ENCODE measurements at regions not wholly inside any gene's neighbourhood (a gene's known extent, or its start where the extent isn't known, plus 50 kb on each side); places are given as distances from the start of the nearest gene placed in this dataset.

DNA sequence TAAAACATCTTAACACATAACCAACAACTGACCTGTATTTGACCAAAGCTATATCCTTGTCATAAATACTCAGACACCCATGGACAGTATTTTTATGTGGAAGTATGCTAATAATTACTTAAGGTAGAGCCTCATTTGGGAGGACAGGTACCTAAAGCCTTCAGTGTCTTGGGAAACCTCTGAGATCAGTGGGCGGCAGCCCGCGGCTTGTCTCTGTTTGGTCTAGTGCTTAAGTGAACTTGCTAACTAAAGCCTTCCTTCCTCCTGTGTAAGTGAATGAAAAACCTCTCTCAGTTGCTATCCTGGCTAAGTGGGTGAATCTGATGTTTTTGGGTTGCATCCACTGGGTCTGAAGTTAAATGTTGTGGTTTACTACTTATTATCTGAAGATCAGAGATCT, 144.5 kb upstream of the AGR3 start:
- intact Hi-C loops (cut with DNase I), result no loop called here
- no peaks in the 10 kb centered on the region for H3K9me3 ChIP-seq
- TF ChIP-seq, protein P1, sequence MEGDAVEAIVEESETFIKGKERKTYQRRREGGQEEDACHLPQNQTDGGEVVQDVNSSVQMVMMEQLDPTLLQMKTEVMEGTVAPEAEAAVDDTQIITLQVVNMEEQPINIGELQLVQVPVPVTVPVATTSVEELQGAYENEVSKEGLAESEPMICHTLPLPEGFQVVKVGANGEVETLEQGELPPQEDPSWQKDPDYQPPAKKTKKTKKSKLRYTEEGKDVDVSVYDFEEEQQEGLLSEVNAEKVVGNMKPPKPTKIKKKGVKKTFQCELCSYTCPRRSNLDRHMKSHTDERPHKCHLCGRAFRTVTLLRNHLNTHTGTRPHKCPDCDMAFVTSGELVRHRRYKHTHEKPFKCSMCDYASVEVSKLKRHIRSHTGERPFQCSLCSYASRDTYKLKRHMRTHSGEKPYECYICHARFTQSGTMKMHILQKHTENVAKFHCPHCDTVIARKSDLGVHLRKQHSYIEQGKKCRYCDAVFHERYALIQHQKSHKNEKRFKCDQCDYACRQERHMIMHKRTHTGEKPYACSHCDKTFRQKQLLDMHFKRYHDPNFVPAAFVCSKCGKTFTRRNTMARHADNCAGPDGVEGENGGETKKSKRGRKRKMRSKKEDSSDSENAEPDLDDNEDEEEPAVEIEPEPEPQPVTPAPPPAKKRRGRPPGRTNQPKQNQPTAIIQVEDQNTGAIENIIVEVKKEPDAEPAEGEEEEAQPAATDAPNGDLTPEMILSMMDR (IDR thresholded peaks at IDR 0.05), result no peak
- TF ChIP-seq POLR2A (IDR thresholded peaks at IDR 0.05), result no peak
- no peak for TF ChIP-seq POLR2AphosphoS5 (IDR thresholded peaks at IDR 0.05)
- TF ChIP-seq EP300 (IDR thresholded peaks at IDR 0.05), result no peak
- no peaks in the 10 kb centered on the region for H3K4me1 ChIP-seq
- no peak for DNase-seq
- 87 to 92% methylated on average over 3 of the region's 3 CpGs for WGBS, 2 donors
- H3K27me3 ChIP-seq, result no peaks in the 10 kb centered on the region
- H3K36me3 ChIP-seq, result no peaks in the 10 kb centered on the region
- H3K27ac ChIP-seq, result no peak overlapping the region
- H3K4me3 ChIP-seq, result no peak overlapping the region

DNA sequence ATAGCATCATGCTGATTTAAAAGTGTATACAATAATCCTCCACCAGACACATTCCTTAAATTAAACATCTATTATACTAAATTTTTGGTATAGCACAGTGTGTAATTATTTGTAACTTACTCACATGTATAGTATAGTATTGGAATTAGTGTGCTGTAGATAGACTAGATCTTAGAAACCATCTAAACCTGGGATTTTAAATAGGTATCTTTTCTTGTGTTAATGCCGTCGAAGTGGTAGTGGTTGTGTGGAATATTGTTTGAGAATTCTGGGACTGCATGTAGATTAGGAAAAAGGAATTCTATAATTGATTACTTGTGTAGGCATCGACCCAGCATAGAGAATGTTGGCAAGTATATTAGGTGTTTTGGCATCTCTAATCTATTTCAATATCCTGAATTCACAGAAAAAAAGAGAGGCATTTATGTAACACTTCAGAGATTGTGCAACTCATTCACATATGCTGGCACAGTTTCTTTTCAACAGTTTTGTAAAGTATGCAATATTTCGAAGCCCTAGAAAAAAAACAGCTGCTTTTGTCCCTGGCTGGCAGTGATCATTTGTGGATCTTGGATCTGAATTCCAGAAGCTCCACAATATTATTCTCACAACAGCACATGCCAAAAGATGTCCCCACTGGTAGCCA, 145.5 kb upstream of the AGR3 start:
- WGBS, 2 donors, result 87 to 90% methylated on average over 4 of the region's 4 CpGs
- intact Hi-C loops (cut with DNase I), result no loop called here
- no peak overlapping the region for H3K27ac ChIP-seq

DNA sequence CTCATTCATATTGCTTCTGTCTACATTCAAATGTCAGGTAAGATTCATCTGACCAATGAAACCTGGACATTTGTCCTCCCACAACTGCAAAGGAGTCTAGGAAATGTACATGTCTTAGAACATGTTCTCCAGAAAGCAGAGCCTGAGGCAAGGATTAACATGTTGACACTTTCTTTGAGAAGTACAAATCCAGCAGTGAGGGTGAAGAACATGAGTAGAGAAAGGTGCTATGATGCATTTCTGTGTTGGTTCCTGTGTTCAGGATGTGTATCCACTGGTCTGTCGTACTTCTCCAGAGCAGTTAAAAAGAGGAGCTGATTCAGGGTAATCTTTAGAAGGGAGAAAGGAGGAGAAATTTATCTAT, 146.0 kb upstream of the AGR3 start:
- WGBS, 2 donors, result 96 to 98% methylated on average over 1 of the region's 1 CpG

More for the DNA sequence above, 145.5 kb upstream of the AGR3 start:
- TF ChIP-seq POLR2AphosphoS5 (IDR thresholded peaks at IDR 0.05) (no peak), POLR2A (IDR thresholded peaks at IDR 0.05) (no peak), EP300 (IDR thresholded peaks at IDR 0.05) (no peak)
- TF ChIP-seq, protein P1 (IDR thresholded peaks at IDR 0.05), result no peak
- Histone ChIP-seq H3K36me3 (no peaks in the 10 kb centered on the region), H3K4me1 (no peaks in the 10 kb centered on the region), H3K4me3 (no peak overlapping the region), H3K9me3 (no peaks in the 10 kb centered on the region), H3K27me3 (no peaks in the 10 kb centered on the region)
- DNase-seq, result no peak

DNA sequence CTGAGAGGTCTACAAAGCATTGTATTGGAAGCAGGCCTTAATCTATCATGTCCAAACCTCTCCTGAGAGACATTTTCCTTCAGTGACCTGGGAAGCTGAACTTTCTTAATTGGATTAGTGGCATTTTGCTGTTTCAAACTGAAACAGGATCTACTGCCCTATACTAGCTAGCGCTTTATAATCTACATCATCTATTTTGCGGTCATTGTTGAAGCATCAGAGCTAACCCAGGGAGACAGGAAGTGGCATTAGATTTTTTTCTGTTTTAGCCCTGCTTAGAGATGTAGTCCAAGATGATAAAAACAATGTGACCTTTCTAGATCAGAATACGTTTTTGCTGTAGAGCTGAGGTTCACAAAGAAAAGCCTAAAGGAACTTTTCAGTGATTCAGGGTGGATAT, 147.4 kb upstream of the AGR3 start:
- no peak overlapping the region for H3K27ac ChIP-seq
- no peaks in the 10 kb centered on the region for H3K4me1 ChIP-seq
- TF ChIP-seq POLR2AphosphoS5 (IDR thresholded peaks at IDR 0.05), result no peak
- TF ChIP-seq, protein P1 (IDR thresholded peaks at IDR 0.05), result no peak
- no peak for TF ChIP-seq POLR2A (IDR thresholded peaks at IDR 0.05)
- no peak for TF ChIP-seq EP300 (IDR thresholded peaks at IDR 0.05)
- H3K36me3 ChIP-seq, result no peaks in the 10 kb centered on the region
- intact Hi-C loops (cut with DNase I), result no loop called here
- no peak for DNase-seq
- H3K4me3 ChIP-seq, result no peak overlapping the region
- WGBS, 2 donors, result 88 to 93% methylated on average over 3 of the region's 3 CpGs
- H3K27me3 ChIP-seq, result no peaks in the 10 kb centered on the region
- H3K9me3 ChIP-seq, result no peaks in the 10 kb centered on the region

More for the DNA sequence above, 146.0 kb upstream of the AGR3 start:
- Histone ChIP-seq H3K27me3 (no peaks in the 10 kb centered on the region), H3K4me1 (no peaks in the 10 kb centered on the region), H3K9me3 (no peaks in the 10 kb centered on the region), H3K36me3 (no peaks in the 10 kb centered on the region), H3K27ac (no peak overlapping the region), H3K4me3 (no peak overlapping the region)
- TF ChIP-seq POLR2A (IDR thresholded peaks at IDR 0.05), result no peak
- no peak for TF ChIP-seq EP300 (IDR thresholded peaks at IDR 0.05)
- TF ChIP-seq, protein P1 (IDR thresholded peaks at IDR 0.05), result no peak
- TF ChIP-seq POLR2AphosphoS5 (IDR thresholded peaks at IDR 0.05), result no peak
- intact Hi-C loops (cut with DNase I), result no loop called here
- DNase-seq, result no peak

DNA sequence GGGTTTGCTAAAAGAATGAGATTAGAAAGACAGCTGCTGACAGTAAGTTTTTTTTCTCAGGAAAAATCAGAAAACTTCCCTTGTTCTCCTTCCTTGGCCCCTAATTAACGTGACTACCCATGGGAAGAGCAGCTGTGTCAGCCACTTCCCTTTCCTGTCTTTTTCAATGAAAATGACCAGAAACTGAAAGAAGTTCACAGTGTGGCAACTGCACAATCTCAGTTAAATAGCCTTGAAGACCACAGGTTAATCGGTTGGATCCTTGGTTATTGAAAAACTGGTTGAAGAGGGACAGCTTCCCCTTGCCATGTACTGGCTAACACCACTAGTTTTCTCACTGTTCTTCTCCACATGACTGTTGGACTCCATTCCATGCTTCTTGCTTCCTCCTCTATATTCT, 148.8 kb upstream of the AGR3 start:
- WGBS, 2 donors, result 40 to 79% methylated on average over 2 of the region's 2 CpGs
- H3K4me3 ChIP-seq, result no peak overlapping the region
- H3K27me3 ChIP-seq, result no peaks in the 10 kb centered on the region
- intact Hi-C loops (cut with DNase I), result no loop called here
- no peaks in the 10 kb centered on the region for H3K36me3 ChIP-seq
- TF ChIP-seq EP300 (IDR thresholded peaks at IDR 0.05), result no peak
- TF ChIP-seq, protein P1 (IDR thresholded peaks at IDR 0.05), result no peak
- no peak for TF ChIP-seq POLR2A (IDR thresholded peaks at IDR 0.05)
- no peak for TF ChIP-seq POLR2AphosphoS5 (IDR thresholded peaks at IDR 0.05)
- no peak for DNase-seq
- no peaks in the 10 kb centered on the region for H3K4me1 ChIP-seq
- H3K9me3 ChIP-seq, result no peaks in the 10 kb centered on the region
- no peak overlapping the region for H3K27ac ChIP-seq

All from sigmoid colon (tissue), 6 donors.